ENCODE measurements at regions not wholly inside any gene's neighbourhood (a gene's known extent, or its start where the extent isn't known, plus 50 kb on each side); places are given as distances from the start of the nearest gene placed in this dataset.

- no peaks in the 10 kb centered on the region for H4K20me1 ChIP-seq (ENCODE audit: insufficient read depth, low read length)
- no peak overlapping the region for H3K27ac ChIP-seq (ENCODE audit: low read depth, low read length)
- no peak overlapping the region for H3K4me2 ChIP-seq (ENCODE audit: insufficient read depth, low read length)
- DNase-seq (ENCODE audit: insufficient read length, low spot score, missing footprints) = no peak
- no peak overlapping the region for H3K4me3 ChIP-seq (ENCODE audit: insufficient read depth, low read length)
- no peaks in the 10 kb centered on the region for H3K9me3 ChIP-seq (ENCODE audit: low read depth, low read length)
- TF ChIP-seq CTCF (IDR thresholded peaks at IDR 0.05; ENCODE audit: extremely low read depth, low read depth, low read length) = no peak
- no peaks in the 10 kb centered on the region for H3K4me1 ChIP-seq (ENCODE audit: insufficient read depth, low read length)
- no peak overlapping the region for H2AFZ ChIP-seq (ENCODE audit: low read length)
- no peaks in the 10 kb centered on the region for H3K27me3 ChIP-seq (ENCODE audit: insufficient read depth, low read length)
- H3K36me3 ChIP-seq (ENCODE audit: insufficient read depth, low read length) = no peaks in the 10 kb centered on the region
- H3K79me2 ChIP-seq (ENCODE audit: insufficient read depth, low read length) = no peaks in the 10 kb centered on the region
Observed at GRCh38 chr2:5121642-5122041, 570.5 kb upstream of the SOX11 start.

GRCh38 chr2:5123582-5124196, 568.5 kb upstream of the SOX11 start:
- H3K4me3 ChIP-seq (ENCODE audit: insufficient read depth, low read length) = no peak overlapping the region
- no peak for DNase-seq (ENCODE audit: insufficient read length, low spot score, missing footprints)
- TF ChIP-seq CTCF (IDR thresholded peaks at IDR 0.05; ENCODE audit: extremely low read depth, low read depth, low read length) = no peak
- H4K20me1 ChIP-seq (ENCODE audit: insufficient read depth, low read length) = no peaks in the 10 kb centered on the region
- no peaks in the 10 kb centered on the region for H3K36me3 ChIP-seq (ENCODE audit: insufficient read depth, low read length)
- no peak overlapping the region for H3K4me2 ChIP-seq (ENCODE audit: insufficient read depth, low read length)
- H3K4me1 ChIP-seq (ENCODE audit: insufficient read depth, low read length) = no peaks in the 10 kb centered on the region
- no peaks in the 10 kb centered on the region for H3K27me3 ChIP-seq (ENCODE audit: insufficient read depth, low read length)
- H3K27ac ChIP-seq (ENCODE audit: low read depth, low read length) = no peak overlapping the region
- H3K9me3 ChIP-seq (ENCODE audit: low read depth, low read length) = no peaks in the 10 kb centered on the region
- no peaks in the 10 kb centered on the region for H3K79me2 ChIP-seq (ENCODE audit: insufficient read depth, low read length)
- no peak overlapping the region for H2AFZ ChIP-seq (ENCODE audit: low read length)

GRCh38 chr2:5125017-5125730, 567.0 kb upstream of the SOX11 start:
- DNase-seq (ENCODE audit: insufficient read length, low spot score, missing footprints) = no peak
- H3K4me1 ChIP-seq (ENCODE audit: insufficient read depth, low read length) = no peaks in the 10 kb centered on the region
- no peaks in the 10 kb centered on the region for H4K20me1 ChIP-seq (ENCODE audit: insufficient read depth, low read length)
- H3K4me2 ChIP-seq (ENCODE audit: insufficient read depth, low read length) = no peak overlapping the region
- no peak for TF ChIP-seq CTCF (IDR thresholded peaks at IDR 0.05; ENCODE audit: extremely low read depth, low read depth, low read length)
- no peaks in the 10 kb centered on the region for H3K79me2 ChIP-seq (ENCODE audit: insufficient read depth, low read length)
- no peaks in the 10 kb centered on the region for H3K27me3 ChIP-seq (ENCODE audit: insufficient read depth, low read length)
- no peak overlapping the region for H3K4me3 ChIP-seq (ENCODE audit: insufficient read depth, low read length)
- H3K36me3 ChIP-seq (ENCODE audit: insufficient read depth, low read length) = no peaks in the 10 kb centered on the region
- no peak overlapping the region for H2AFZ ChIP-seq (ENCODE audit: low read length)
- H3K27ac ChIP-seq (ENCODE audit: low read depth, low read length) = no peak overlapping the region
- H3K9me3 ChIP-seq (ENCODE audit: low read depth, low read length) = no peaks in the 10 kb centered on the region

- Histone ChIP-seq H3K4me2 (ENCODE audit: insufficient read depth, low read length) (no peak overlapping the region), H3K27ac (ENCODE audit: low read depth, low read length) (no peak overlapping the region), H3K79me2 (ENCODE audit: insufficient read depth, low read length) (no peaks in the 10 kb centered on the region), H3K4me1 (ENCODE audit: insufficient read depth, low read length) (no peaks in the 10 kb centered on the region), H3K27me3 (ENCODE audit: insufficient read depth, low read length) (no peaks in the 10 kb centered on the region), H4K20me1 (ENCODE audit: insufficient read depth, low read length) (no peaks in the 10 kb centered on the region), H3K9me3 (ENCODE audit: low read depth, low read length) (no peaks in the 10 kb centered on the region), H3K4me3 (ENCODE audit: insufficient read depth, low read length) (no peak overlapping the region), H2AFZ (ENCODE audit: low read length) (no peak overlapping the region), H3K36me3 (ENCODE audit: insufficient read depth, low read length) (no peaks in the 10 kb centered on the region)
- no peak for DNase-seq (ENCODE audit: insufficient read length, low spot score, missing footprints)
- no peak for TF ChIP-seq CTCF (IDR thresholded peaks at IDR 0.05; ENCODE audit: extremely low read depth, low read depth, low read length)
Observed at GRCh38 chr2:5132281-5132680, 559.9 kb upstream of the SOX11 start.
